ENCODE measurements at regions not wholly inside any gene's neighbourhood (a gene's known extent, or its start where the extent isn't known, plus 50 kb on each side); places are given as distances from the start of the nearest gene placed in this dataset.
"Not testable (repeated sequence)": the region's sequence is repeated elsewhere in the genome, so short reads cannot be mapped to it uniquely, and the experiment has no call there.

DNA sequence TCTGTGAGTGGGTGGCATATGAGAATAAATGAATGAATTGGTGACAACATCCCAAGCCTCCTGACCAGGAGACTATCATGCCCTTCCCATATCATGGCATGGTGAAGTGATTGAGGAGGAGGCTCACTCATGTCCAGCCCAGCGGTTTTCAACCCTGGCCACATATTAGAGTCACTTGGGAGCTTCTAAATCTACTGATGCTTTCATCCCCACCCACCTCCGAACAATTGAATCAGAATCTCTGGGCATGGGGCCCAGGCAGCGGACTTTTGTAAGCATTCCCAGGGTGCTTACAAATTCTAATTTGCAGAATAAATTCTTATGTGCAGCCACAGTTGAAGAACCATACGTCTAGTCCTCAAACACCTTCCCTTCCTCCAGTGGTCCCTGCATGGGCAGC is 81.7 kb upstream of the SEC11C start:
- DNase-seq (ENCODE audit: low spot score), result no peak

DNA sequence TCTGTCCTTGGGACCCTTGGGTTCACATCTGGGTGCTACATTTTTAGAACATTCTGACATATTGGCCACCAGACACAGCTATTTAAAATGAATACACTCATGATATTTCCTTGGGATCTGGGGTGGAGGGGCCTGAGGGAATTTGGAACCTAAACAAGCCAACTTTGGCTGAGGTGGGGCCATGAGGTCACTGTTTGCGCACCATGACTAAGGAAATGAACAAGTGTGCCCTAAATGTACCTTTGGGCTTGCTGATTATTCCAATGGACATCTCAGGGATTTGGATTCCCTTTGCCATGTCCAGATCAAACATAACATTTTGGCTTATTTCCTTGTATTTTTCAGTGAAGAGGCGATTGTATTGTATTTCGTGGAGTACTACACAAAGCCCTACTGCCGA is 80.5 kb upstream of the SEC11C start:
- no peak for DNase-seq (ENCODE audit: low spot score)

DNA sequence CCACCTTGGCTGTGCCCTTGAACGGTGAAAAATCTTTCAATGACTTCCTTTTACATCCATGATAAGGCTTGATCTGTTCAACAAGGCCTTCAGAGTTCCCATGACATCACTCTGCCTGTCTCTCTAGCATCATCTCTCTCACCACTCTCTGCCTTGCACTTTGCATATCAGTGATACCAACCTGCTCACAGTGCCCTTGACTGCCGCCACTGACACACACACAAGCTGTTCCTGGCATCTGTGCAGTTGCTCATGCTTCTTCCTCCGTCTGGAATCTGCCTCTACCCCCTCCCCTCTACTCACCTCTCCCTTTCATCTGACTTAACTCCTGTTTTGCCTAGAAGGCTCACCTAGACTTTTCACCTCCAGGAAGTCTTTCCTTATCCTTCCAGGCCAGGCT is 79.1 kb upstream of the SEC11C start:
- DNase-seq (ENCODE audit: low spot score), result no peak

GRCh38 chr18:59061914-59062642 is 77.6 kb upstream of the SEC11C start:
- no peak for DNase-seq (ENCODE audit: low spot score)

DNA sequence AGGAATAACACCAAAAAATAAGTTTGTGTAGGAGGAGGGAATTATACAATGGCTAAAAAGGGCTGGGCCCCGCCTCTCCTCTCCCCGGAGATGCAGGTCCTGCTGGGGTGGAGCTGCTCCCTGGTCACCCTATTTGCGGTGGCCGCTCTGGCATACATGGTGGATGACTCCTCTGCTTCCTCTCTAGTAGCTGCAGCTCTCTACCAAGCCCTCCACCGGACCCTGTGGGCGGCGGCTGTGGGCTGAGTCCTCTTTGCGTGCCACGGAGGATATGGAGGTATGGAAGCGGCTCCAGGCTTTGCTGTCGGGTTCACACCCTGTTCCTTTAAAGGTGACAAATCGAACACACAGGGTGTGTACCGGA is 77.1 kb upstream of the SEC11C start:
- no peak for DNase-seq (ENCODE audit: low spot score)

GRCh38 chr18:59063300-59063906 is 76.3 kb upstream of the SEC11C start:
- no peak for DNase-seq (ENCODE audit: low spot score)

GRCh38 chr18:59063912-59064311 is 75.8 kb upstream of the SEC11C start:
- DNase-seq (ENCODE audit: low spot score), result no peak

DNA sequence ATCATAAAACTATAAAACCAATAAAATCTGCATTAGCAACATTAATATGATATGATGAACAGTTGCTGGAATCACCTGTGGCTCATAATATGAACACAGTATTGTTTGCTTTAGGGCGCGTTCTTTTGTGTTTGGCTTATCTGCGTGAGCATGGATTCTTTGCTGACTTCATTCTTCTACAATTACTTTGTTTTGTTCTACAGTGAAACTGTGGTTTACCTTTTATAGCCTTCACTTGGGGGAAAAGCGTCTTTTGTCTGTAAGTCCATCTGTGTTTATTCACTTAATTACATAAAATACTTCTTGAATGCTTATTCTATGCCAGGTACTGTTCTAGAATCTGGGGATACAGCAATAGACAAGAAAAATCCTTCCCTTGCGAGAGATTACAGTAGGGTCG is 74.0 kb upstream of the SEC11C start:
- no peak for DNase-seq (ENCODE audit: low spot score)

DNA sequence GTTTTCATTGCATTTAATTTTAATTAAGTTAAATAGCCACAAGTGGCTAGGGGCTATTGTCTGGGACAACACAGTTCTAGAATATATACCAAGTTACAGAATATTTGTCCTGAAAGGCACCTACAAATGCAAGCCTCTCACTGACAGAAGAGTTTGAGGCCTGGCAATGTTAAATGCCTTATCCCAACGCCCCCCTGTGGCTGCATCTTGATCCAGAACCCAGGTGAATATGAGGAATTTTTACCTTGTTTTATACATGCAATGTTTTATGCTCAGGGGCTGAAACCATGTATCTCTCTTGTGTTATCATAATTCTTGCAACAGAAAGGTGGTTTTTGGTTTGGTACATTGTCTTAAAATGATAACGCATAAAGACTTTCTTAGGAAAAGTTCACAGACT is 71.8 kb upstream of the SEC11C start:
- DNase-seq (ENCODE audit: low spot score), result no peak

GRCh38 chr18:59068276-59069071 is 71.2 kb upstream of the SEC11C start:
- no peak for DNase-seq (ENCODE audit: low spot score)

GRCh38 chr18:59070181-59070912 is 69.3 kb upstream of the SEC11C start:
- DNase-seq (ENCODE audit: low spot score), result peak; percentile 74

DNA sequence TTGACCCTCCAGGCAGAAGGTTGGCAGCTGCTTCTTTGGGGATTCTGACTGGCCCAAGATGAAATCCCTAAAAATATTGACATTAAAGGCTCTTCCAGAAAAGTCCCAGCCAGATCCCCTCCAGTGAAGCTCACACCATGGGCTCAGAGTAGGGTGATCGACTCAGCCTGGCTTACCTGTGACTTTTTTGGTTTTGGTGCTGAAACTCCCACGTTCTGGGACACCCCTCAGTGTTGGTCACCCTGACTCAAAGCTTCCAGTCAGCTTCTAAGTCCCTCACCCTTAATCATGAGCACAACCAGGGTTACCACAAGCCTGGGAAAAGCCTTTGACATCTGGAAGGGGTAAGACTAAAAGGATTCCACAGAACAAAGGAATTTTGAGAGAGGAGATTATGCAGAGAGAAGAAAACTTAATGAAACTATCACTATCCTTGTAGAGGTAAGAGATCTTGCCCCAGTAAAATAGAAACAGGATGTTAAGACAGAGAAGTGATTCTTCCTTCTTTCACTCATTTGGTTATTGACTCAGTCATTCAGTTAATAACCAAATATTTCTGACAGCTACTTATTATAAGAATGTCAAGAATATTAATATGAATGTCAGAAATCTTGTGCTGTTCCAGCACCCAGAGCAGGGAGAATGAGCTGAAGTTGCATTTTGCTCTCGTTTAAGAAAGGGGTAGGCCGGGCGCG is 66.8 kb upstream of the SEC11C start:
- DNase-seq (ENCODE audit: low spot score), result peak; percentile 44

- DNase-seq (ENCODE audit: low spot score), result no peak
These were observed 63.8 kb upstream of the SEC11C start for GRCh38 chr18:59075923-59076322.

DNA sequence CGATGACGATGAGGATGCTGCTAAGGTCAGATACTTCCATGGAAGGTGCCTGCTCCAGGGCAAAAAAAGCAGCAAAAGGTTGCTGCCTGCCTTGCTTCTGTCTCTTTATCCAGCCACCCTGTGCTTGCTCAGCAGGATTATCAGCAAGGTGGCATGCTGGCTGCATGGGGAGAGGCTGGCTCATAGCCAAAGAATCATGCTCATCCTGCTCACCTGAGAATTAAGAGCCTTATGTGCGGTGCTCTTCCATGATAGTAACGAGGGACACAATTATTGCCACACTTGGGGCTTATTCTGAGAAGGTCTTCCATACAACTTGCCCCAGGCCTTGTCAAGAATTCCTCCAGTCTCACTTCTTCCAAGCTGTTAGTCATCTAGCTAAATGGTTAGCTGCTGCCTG is 60.4 kb upstream of the SEC11C start:
- no peak for DNase-seq (ENCODE audit: low spot score)

GRCh38 chr18:59079687-59080501 is 59.8 kb upstream of the SEC11C start:
- DNase-seq (ENCODE audit: low spot score), result not testable (repeated sequence)

DNA sequence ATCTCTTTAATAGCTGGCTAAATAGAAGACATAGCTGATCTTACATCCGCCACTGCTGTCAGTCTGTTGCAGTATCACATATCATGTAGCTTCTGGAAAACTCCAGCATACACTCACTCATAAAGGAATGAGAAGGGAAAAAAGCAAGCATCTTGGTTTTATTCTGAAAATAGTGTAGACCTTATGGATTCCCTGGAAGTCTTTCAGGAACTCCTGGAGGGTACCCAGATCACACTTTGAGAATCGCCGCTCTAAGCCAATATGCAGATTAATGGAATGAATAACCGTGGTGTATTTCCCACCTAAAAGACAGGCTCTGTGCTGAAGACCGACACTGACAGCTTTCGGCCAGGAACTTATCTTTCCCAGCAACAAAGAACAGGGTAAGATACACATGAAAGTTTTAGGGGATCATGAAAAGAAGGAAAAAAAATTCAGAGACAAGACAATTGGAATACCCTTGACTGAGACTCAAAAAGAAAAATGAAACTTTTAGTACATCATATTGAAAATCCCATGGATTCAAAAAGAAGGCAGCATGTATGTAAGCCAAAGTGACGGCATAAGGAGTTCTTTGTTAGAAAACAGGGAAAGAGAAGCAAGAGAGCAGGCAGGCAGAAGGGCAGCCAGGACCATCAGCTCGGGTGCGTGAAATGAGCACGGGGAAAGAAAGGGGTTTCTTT is 56.4 kb upstream of the SEC11C start:
- no peak for DNase-seq (ENCODE audit: low spot score)

DNA sequence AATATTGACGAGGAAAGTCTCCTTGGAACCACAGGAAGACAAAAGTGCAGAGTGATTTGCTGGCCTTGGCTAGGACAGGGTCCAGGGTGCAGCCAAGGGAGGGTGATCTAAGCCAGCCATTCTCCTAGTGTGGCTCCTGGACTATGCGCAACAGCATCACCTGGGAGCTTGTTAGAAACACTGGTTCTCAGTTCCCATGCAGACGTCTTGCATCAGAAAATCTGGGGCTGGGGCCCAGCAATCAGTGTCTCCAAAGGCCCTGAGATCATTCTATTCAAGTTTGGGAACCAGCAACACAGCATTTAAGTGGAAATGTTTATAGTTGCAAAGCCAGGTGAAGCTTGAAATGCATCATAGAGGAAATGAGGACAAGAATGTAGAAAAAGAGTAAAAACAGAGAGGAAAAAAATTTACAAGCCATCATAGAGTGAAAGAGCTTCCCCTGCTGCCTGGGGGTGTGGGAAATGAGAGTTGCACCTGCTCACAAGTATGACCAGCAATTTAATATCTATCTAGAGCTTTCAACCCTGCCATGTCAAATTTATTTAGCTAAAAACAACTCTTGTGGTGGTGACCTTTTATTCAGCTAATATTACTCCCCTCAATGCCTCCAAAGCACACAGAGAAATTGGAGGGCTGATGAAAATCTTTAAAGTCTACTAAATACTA is 54.4 kb upstream of the SEC11C start:
- no peak for DNase-seq (ENCODE audit: low spot score)

DNA sequence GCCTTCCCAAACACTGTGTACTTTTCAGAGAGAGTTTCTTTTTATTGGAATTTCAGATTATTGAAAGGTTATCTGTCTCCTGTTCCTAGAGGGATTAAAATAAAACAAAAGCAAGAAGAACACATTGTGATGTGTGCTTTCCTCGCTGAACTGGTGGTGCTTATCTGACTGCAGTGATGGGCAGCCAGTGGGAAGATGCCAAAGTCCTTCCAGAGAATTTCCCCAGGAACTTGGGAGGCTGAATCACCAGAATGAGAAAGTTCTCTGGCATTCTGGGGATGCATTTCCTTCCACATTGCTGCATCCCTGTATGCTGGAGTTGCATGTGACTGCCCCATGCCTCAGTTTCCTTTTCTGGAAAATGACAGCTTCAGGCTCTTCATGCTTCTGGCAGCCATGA is 53.9 kb upstream of the SEC11C start:
- no peak for DNase-seq (ENCODE audit: low spot score)

DNA sequence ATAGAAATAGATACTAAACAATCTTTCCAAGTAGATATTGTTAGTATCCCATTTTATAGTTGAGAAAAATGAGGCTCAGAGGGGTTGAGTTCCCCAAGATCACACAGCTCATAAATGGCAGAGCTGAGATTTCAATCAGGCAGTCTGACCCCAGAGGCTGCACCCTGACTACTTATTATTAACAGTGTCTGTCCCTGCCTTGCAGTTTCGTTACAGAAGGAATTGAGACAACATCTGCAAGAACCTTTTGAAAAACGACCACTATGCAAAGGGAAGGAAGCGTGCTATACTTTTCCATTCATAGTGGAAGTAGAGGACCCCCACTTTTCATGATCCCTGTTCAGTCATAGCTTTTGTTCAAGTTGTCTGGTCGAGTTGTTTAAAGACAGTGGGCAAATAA is 53.2 kb upstream of the SEC11C start:
- no peak for DNase-seq (ENCODE audit: low spot score)

DNA sequence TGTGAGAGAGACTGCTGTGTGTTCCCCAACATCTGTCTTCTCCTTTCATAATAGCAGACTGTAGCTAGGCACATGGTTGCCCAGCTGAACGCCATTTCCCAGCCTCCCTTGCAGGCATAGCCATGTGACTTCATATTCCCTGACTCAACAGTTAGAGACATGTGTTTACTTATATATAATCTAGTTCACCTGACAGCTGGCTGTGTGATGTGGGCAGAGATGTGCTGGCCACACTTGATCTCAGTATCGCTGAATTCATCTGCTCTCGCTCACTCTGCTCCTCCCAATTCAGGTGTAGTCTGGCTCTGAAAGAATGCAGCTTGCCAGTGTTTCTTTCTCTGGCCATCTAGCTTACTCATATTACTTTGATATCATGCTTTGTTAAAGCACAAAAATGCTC is 52.3 kb upstream of the SEC11C start:
- no peak for DNase-seq (ENCODE audit: low spot score)
